HEK293 (cell line): ENCODE measurements at regions not wholly inside any gene's neighbourhood (a gene's known extent, or its start where the extent isn't known, plus 50 kb on each side); places are given as distances from the start of the nearest gene placed in this dataset.
A peak's percentile ranks its signal among the peaks of the same experiment; 100 is the strongest.
"Not testable (repeated sequence)": the region's sequence is repeated elsewhere in the genome, so short reads cannot be mapped to it uniquely, and the experiment has no call there.

Experiments used
- CTCF ChIA-PET: fragments of 350-600 bp; formaldehyde crosslinking; extraction: SDS; loops from one replicate; lab custom pipeline; 2021; ENCODE audit warnings: antibody characterized with exemption; lab: Yijun Ruan, JAX
- POLR2A ChIA-PET: fragments of 300-600 bp; formaldehyde crosslinking; extraction: SDS; loops from one replicate; lab custom pipeline; 2020; ENCODE audit warnings: antibody characterized with exemption, inconsistent platforms; lab: Yijun Ruan, JAX
- H3K27ac ChIP-seq: fragments of 200-500 bp; sonication (Bioruptor generic); 2 replicates; pipeline ENCODE4 v1.5.1; 2014; ENCODE audit warnings: low read depth, low read length, control low read depth, inconsistent platforms; ENCODE audit errors: extremely low read depth
- H3K36me3 ChIP-seq, 2 experiments: fragments of 200-500 bp in 1 of 2; sonication (Bioruptor generic) in 1 of 2; 1 replicate in 1 of 2; 2 replicates in 1 of 2; pipeline ENCODE4 v1.5.1; 2014 to 2017; ENCODE audit warnings: inconsistent platforms in 2 of 2, low read length in 2 of 2; ENCODE audit not compliant: control insufficient read depth in 2 of 2, insufficient read depth in 1 of 2
- H3K4me1 ChIP-seq: fragments of 200-500 bp; sonication (Bioruptor generic); 2 replicates; pipeline ENCODE4 v1.5.1; 2014; ENCODE audit warnings: mild to moderate bottlenecking, low read length, inconsistent platforms; ENCODE audit not compliant: control insufficient read depth, insufficient read depth
- H3K4me3 ChIP-seq: 2 replicates; pipeline ENCODE4 v1.5.1; 2011; ENCODE audit warnings: low read depth, mild to moderate bottlenecking, control low read depth, low read length, moderate library complexity
- H3K9me3 ChIP-seq: fragments of 200-500 bp; sonication (Bioruptor generic); 2 replicates; pipeline ENCODE4 v1.5.1; 2014; ENCODE audit warnings: low read depth, low read length, inconsistent platforms; ENCODE audit not compliant: control insufficient read depth, insufficient read depth
- PRDM10 ChIP-seq: fragments of 450-650 bp; formaldehyde crosslinking; IDR thresholded peaks from 2 replicates; pipeline ENCODE4 v1.5.1; 2016; ENCODE audit warnings: missing biosample characterization, missing genetic modification characterization
- ZBTB8A ChIP-seq: fragments of 450-650 bp; formaldehyde crosslinking; IDR thresholded peaks from 2 replicates; pipeline ENCODE4 v1.5.1; 2016; ENCODE audit warnings: missing biosample characterization, missing genetic modification characterization
- ZNF302 ChIP-seq: fragments of 450-650 bp; formaldehyde crosslinking; IDR thresholded peaks from 2 replicates; pipeline ENCODE4 v1.5.1; 2016; ENCODE audit warnings: missing biosample characterization, missing genetic modification characterization, low read depth
- ZNF394 ChIP-seq: fragments of 450-650 bp; formaldehyde crosslinking; IDR thresholded peaks from 2 replicates; pipeline ENCODE4 v1.5.1; 2016; ENCODE audit warnings: missing biosample characterization, missing genetic modification characterization, mild to moderate bottlenecking, moderate library complexity, borderline replicate concordance
- ZNF426 ChIP-seq: fragments of 450-650 bp; formaldehyde crosslinking; IDR thresholded peaks from 2 replicates; pipeline ENCODE4 v1.5.1; 2017; ENCODE audit warnings: missing biosample characterization, missing genetic modification characterization, mild to moderate bottlenecking, inconsistent platforms, moderate library complexity
- ZNF433 ChIP-seq: fragments of 450-650 bp; formaldehyde crosslinking; IDR thresholded peaks from 2 replicates; pipeline ENCODE4 v1.5.1; 2016; ENCODE audit warnings: missing biosample characterization, missing genetic modification characterization, low read depth
- ZNF501 ChIP-seq: fragments of 450-650 bp; formaldehyde crosslinking; IDR thresholded peaks from 2 replicates; pipeline ENCODE4 v1.5.1; 2016; ENCODE audit warnings: missing biosample characterization, missing genetic modification characterization
- ZNF510 ChIP-seq: fragments of 450-650 bp; formaldehyde crosslinking; IDR thresholded peaks from 2 replicates; pipeline ENCODE4 v1.5.1; 2018; ENCODE audit warnings: mild to moderate bottlenecking, missing genetic modification characterization, missing biosample characterization; ENCODE audit not compliant: insufficient replicate concordance
- ZNF518A ChIP-seq: fragments of 450-650 bp; formaldehyde crosslinking; conservative IDR thresholded peaks from 2 replicates; pipeline ENCODE4 v1.5.1; 2016; ENCODE audit warnings: low read depth, missing biosample characterization, missing genetic modification characterization
- ZNF555 ChIP-seq: fragments of 450-650 bp; formaldehyde crosslinking; conservative IDR thresholded peaks from 2 replicates; pipeline ENCODE4 v1.5.1; 2017; ENCODE audit warnings: missing biosample characterization, mild to moderate bottlenecking, missing genetic modification characterization, inconsistent platforms
- ZNF623 ChIP-seq: fragments of 450-650 bp; formaldehyde crosslinking; IDR thresholded peaks from 2 replicates; pipeline ENCODE4 v1.5.1; 2016; ENCODE audit warnings: missing biosample characterization, missing genetic modification characterization
- ZNF692 ChIP-seq: fragments of 450-650 bp; formaldehyde crosslinking; IDR thresholded peaks from 2 replicates; pipeline ENCODE4 v1.5.1; 2016; ENCODE audit warnings: missing biosample characterization, missing genetic modification characterization
- ZSCAN16 ChIP-seq: fragments of 450-650 bp; formaldehyde crosslinking; IDR thresholded peaks from 2 replicates; pipeline ENCODE4 v1.5.1; 2016; ENCODE audit warnings: missing biosample characterization, missing genetic modification characterization

GRCh38 chr3:115403786-115404185 is 219.5 kb upstream of the GAP43 start:
- H3K4me3 ChIP-seq = no peak overlapping the region
- TF ChIP-seq PRDM10 (tag by site-specific recombination) = no peak
- TF ChIP-seq ZNF692 (tag by site-specific recombination) = no peak
- TF ChIP-seq ZSCAN16 (tag by site-specific recombination) = no peak
- no peak for TF ChIP-seq ZNF510 (tag by site-specific recombination)
- no peak for TF ChIP-seq ZNF501 (tag by site-specific recombination)
- CTCF ChIA-PET = no interaction called here
- no peaks in the 10 kb centered on the region for H3K9me3 ChIP-seq
- no peaks in the 10 kb centered on the region for H3K4me1 ChIP-seq
- POLR2A ChIA-PET = no interaction called here
- no peaks in the 10 kb centered on the region for H3K36me3 ChIP-seq
- no peak overlapping the region for H3K27ac ChIP-seq

- no peaks in the 10 kb centered on the region for H3K4me1 ChIP-seq
- no peak overlapping the region for H3K4me3 ChIP-seq
- CTCF ChIA-PET = no interaction called here
- no peaks in the 10 kb centered on the region for H3K36me3 ChIP-seq
- H3K9me3 ChIP-seq = no peaks in the 10 kb centered on the region
- POLR2A ChIA-PET = interaction anchor here (0.5 kb wide), 1 partner anchor 1530 kb away, joined by 6 read pairs; no protein-coding TSS in a partner anchor
- H3K27ac ChIP-seq = no peak overlapping the region
- TF ChIP-seq ZNF302 (tag by site-specific recombination) = no peak
- TF ChIP-seq PRDM10 (tag by site-specific recombination) = no peak
- no peak for TF ChIP-seq ZNF394 (tag by site-specific recombination)
These were observed 213.7 kb upstream of the GAP43 start for GRCh38 chr3:115409596-115409995.

GRCh38 chr3:115414610-115415009 is 208.7 kb upstream of the GAP43 start:
- POLR2A ChIA-PET, CTCF ChIA-PET, H3K4me3 ChIP-seq, H3K27ac ChIP-seq, H3K4me1 ChIP-seq, H3K36me3 ChIP-seq, H3K9me3 ChIP-seq: not testable (repeated sequence)
- peak; percentile 53 for TF ChIP-seq ZNF623 (tag by site-specific recombination)
- TF ChIP-seq ZNF555 (tag by site-specific recombination) = peak; percentile 57
- TF ChIP-seq ZBTB8A = 0 out of 2 replicates have a peak, but pooled peaks have one; percentile 19
- TF ChIP-seq ZNF433 (tag by site-specific recombination) = 0 out of 2 replicates have a peak, but pooled peaks have one; percentile 25
- TF ChIP-seq ZNF518A = peak; percentile 76
- peak; percentile 47 for TF ChIP-seq ZNF426 (tag by site-specific recombination)
